ENCODE measurements at regions not wholly inside any gene's neighbourhood (a gene's known extent, or its start where the extent isn't known, plus 50 kb on each side); places are given as distances from the start of the nearest gene placed in this dataset.

- ATAC-seq (ENCODE audit: insufficient number of reproducible peaks, low FRiP score, low read depth) (no peak), DNase-seq (ENCODE audit: low spot score) (no peak)
- H3K4me1 ChIP-seq (ENCODE audit: control insufficient read depth in 1 of 2, low read depth in 2 of 2): no peaks in the 10 kb centered on the region
- H3K36me3 ChIP-seq: no peaks in the 10 kb centered on the region
- TF ChIP-seq, protein P1, sequence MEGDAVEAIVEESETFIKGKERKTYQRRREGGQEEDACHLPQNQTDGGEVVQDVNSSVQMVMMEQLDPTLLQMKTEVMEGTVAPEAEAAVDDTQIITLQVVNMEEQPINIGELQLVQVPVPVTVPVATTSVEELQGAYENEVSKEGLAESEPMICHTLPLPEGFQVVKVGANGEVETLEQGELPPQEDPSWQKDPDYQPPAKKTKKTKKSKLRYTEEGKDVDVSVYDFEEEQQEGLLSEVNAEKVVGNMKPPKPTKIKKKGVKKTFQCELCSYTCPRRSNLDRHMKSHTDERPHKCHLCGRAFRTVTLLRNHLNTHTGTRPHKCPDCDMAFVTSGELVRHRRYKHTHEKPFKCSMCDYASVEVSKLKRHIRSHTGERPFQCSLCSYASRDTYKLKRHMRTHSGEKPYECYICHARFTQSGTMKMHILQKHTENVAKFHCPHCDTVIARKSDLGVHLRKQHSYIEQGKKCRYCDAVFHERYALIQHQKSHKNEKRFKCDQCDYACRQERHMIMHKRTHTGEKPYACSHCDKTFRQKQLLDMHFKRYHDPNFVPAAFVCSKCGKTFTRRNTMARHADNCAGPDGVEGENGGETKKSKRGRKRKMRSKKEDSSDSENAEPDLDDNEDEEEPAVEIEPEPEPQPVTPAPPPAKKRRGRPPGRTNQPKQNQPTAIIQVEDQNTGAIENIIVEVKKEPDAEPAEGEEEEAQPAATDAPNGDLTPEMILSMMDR (IDR thresholded peaks at IDR 0.05): no peak
- H3K27ac ChIP-seq: no peak overlapping the region
- no peak overlapping the region for H3K4me3 ChIP-seq
- no peaks in the 10 kb centered on the region for H3K27me3 ChIP-seq (replicated peaks; ENCODE audit: insufficient read depth)
- H3K9me3 ChIP-seq: no peaks in the 10 kb centered on the region
Measured at GRCh38 chr12:128155571-128155970, 111.4 kb upstream of the TMEM132C start.

DNA sequence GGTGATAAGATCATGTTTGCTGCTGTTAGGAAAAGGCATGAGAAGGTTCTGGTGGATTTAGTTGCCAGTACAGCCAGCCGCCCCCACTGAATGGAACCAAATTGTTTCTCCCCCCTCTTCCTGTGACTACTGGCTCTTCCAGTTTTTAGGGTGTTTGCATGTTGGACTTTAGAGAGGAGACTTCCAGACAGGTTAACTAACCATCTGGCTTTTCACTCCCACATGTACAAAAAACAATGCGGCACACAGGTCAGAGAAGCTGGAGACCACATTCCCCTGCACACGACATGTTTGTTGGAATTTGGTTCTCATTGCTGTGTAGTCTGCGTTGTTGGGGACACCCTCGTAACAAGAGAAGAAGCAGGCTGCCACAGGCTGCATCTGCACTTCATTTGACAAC lies 103.9 kb upstream of the TMEM132C start:
- H3K9me3 ChIP-seq: no peaks in the 10 kb centered on the region
- no peak for DNase-seq (ENCODE audit: low spot score)

DNA sequence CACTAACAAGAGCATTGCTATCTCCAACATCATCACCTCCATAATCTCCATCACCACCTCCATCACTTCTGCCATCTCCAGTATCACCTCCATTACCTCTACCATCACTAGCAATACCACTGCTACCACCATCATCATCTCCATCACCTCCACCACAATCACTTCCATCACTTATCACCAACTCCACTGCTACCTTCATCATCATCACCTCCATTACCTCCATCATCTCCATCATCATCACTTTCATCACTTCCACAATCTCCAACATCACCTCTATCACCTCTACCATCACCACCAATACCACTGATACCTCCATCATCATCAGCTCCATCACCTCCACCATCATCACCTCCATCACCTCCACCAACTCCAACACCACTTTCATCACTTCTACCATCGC lies 102.4 kb upstream of the TMEM132C start:
- no peak overlapping the region for H3K4me3 ChIP-seq
- TF ChIP-seq, protein P1 (IDR thresholded peaks at IDR 0.05): no peak

More for the DNA sequence above, 103.9 kb upstream of the TMEM132C start:
- Histone ChIP-seq H3K27ac (no peak overlapping the region), H3K4me3 (no peak overlapping the region), H3K27me3 (replicated peaks; ENCODE audit: insufficient read depth) (no peaks in the 10 kb centered on the region), H3K36me3 (no peaks in the 10 kb centered on the region), H3K4me1 (ENCODE audit: control insufficient read depth in 1 of 2, low read depth in 2 of 2) (no peaks in the 10 kb centered on the region)
- no peak for ATAC-seq (ENCODE audit: insufficient number of reproducible peaks, low FRiP score, low read depth)
- TF ChIP-seq, protein P1 (IDR thresholded peaks at IDR 0.05): no peak

DNA sequence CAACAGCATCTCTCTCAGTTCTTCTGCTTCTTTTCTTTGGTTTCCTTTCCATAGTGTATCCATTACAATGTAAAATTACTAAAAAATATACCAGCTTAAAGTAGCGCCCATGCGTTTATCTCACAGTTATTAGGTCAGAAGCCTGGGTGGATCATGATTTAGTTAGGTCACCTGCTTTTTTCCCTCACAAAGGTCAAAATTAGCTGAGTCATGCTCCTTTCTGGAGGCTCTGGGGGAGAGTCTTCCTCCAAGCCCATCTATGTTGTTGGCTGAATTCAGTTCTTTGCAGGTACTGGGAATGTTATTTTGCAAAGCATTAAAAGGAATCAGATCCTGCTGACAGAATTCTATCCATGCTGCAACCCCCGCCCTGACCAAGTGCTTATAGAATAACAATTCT lies 101.6 kb upstream of the TMEM132C start:
- H3K9me3 ChIP-seq: no peaks in the 10 kb centered on the region
- ATAC-seq (ENCODE audit: insufficient number of reproducible peaks, low FRiP score, low read depth): no peak
- H3K36me3 ChIP-seq: no peaks in the 10 kb centered on the region
- no peak overlapping the region for H3K27ac ChIP-seq
- H3K4me3 ChIP-seq: no peak overlapping the region
- H3K27me3 ChIP-seq (replicated peaks; ENCODE audit: insufficient read depth): no peaks in the 10 kb centered on the region
- DNase-seq (ENCODE audit: low spot score): no peak
- TF ChIP-seq, protein P1 (IDR thresholded peaks at IDR 0.05): no peak
- H3K4me1 ChIP-seq (ENCODE audit: control insufficient read depth in 1 of 2, low read depth in 2 of 2): no peaks in the 10 kb centered on the region

More for the DNA sequence above, 102.4 kb upstream of the TMEM132C start:
- H3K36me3 ChIP-seq: no peaks in the 10 kb centered on the region
- DNase-seq (ENCODE audit: low spot score) (no peak), ATAC-seq (ENCODE audit: insufficient number of reproducible peaks, low FRiP score, low read depth) (no peak)
- H3K9me3 ChIP-seq: no peaks in the 10 kb centered on the region
- H3K4me1 ChIP-seq (ENCODE audit: control insufficient read depth in 1 of 2, low read depth in 2 of 2): no peaks in the 10 kb centered on the region
- no peak overlapping the region for H3K27ac ChIP-seq
- H3K27me3 ChIP-seq (replicated peaks; ENCODE audit: insufficient read depth): no peaks in the 10 kb centered on the region

- Histone ChIP-seq H3K9me3 (no peaks in the 10 kb centered on the region), H3K4me1 (ENCODE audit: control insufficient read depth in 1 of 2, low read depth in 2 of 2) (no peaks in the 10 kb centered on the region), H3K27me3 (replicated peaks; ENCODE audit: insufficient read depth) (no peaks in the 10 kb centered on the region), H3K27ac (no peak overlapping the region), H3K4me3 (no peak overlapping the region), H3K36me3 (no peaks in the 10 kb centered on the region)
- TF ChIP-seq, protein P1 (IDR thresholded peaks at IDR 0.05): no peak
- DNase-seq (ENCODE audit: low spot score) (no peak), ATAC-seq (ENCODE audit: insufficient number of reproducible peaks, low FRiP score, low read depth) (no peak)
Measured at GRCh38 chr12:128168273-128168672, 98.7 kb upstream of the TMEM132C start.
